HG02763 (cell line): ENCODE measurements at regions not wholly inside any gene's neighbourhood (a gene's known extent, or its start where the extent isn't known, plus 50 kb on each side); places are given as distances from the start of the nearest gene placed in this dataset.
"Not testable (repeated sequence)": the region's sequence is repeated elsewhere in the genome, so short reads cannot be mapped to it uniquely, and the experiment has no call there.

Experiments
- ATAC-seq: cut with Tn5 transposase; IDR thresholded peaks from one replicate; pipeline ENCODE4 v1.9.1; 2021; ENCODE audit warnings: mild to moderate bottlenecking, moderate library complexity; ENCODE audit not compliant: unreplicated experiment

DNA sequence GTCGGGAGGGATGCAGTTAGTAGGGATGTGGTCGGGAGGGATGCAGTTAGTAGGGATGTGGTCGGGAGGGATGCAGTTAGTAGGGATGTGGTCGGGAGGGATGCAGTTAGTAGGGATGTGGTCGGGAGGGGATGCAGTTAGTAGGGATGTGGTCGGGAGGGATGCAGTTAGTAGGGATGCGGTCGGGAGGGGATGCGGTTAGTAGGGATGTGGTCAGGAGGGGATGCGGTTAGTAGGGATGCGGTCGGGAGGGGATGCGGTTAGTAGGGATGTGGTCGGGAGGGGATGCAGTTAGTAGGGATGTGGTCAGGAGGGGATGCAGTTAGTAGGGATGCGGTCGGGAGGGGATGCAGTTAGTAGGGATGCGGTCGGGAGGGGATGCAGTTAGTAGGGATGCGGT lies 96.2 kb downstream of the BDH1 start:
- not testable (repeated sequence) for ATAC-seq

DNA sequence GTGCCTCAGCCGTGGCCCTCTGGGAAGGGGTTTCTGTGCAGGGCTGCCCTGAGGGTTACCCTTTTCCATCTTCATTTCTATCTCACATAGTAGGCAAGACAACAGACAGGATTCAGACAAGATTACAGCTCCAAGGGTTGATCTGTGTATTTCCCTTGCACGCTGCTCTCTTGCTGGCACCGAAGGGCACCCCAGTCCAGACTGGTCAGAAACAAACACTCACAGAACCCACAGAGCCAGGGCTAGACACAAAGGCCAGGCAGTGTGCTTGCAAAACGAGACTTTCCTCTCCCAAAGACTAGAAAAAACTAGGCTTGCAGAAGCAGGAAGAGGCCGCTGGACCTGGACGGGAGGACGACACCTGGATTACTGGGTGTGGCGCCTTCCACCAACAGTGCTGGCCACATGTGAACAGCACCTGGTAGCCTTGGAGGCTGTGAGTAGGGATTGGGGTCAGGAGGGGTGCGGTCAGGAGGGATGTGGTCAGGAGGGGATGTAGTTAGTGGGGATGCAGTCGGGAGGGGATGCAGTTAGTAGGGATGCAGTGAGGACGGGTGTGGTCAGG lies 96.8 kb downstream of the BDH1 start:
- no peak for ATAC-seq

DNA sequence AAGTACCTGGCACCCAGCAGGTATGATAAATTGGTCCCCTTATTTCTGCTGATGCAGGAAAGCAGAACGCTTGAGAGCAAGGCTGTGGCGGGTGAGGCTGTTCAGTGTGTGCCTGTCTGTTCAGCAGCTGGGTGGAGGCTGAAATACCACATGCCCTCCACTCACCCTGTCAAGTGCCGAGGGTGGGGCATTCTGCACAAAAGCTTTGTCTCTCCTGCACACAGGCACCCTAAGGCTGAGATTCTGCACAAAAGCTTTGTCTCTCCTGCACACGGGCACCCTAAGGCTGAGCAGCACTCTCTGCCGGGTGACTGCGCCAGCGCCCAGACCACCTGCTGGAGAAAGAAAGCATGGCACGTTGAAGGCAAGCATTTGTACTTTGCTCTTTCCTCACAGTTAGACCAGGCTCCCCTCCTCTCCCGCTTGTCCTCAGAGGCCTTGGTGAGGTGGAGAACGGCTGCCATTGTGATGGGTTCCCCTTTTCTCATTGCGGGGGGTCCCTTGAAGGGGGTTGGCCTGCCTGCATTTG lies 97.5 kb downstream of the BDH1 start:
- ATAC-seq, result no peak

DNA sequence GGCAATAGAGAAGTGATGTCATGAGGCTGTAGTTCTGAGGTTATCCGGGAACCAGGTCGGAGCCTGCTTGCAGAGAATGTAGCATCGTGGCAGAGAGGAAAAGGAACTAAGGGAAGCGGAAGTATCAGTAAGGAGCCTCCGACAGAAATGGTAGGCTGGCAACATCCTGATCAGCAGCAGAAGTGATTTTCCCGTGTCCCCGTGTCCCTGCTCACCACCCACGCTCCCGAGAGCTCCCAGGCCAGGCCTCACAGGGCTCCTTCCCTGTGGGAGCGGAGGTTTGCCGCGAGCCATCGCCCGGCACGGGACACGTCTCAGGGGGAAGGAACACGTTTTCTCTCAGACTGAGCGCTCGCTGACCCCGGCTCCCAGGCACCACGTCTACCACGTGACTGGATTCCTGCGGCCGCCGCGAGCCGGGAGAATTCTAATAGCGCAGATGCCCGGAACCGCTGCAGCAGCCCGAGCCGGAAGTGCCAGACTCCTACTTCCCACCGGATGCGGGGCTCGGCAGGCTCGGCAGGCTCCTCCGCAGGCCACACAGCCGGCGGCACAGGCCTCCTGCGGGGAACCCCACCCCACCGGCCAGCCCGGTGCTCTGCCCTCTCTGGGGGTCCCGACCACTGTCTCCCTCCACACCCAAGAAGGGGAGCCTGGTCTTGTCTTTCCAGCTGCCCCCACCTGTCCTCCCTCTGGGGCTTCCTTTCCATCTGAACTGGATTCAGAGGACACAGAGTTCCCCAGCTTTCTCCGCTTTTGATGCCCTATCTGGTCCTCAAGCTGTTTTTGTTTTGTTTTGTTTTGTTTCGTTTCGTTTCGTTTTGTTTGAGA lies 99.3 kb downstream of the BDH1 start:
- ATAC-seq, result no peak

DNA sequence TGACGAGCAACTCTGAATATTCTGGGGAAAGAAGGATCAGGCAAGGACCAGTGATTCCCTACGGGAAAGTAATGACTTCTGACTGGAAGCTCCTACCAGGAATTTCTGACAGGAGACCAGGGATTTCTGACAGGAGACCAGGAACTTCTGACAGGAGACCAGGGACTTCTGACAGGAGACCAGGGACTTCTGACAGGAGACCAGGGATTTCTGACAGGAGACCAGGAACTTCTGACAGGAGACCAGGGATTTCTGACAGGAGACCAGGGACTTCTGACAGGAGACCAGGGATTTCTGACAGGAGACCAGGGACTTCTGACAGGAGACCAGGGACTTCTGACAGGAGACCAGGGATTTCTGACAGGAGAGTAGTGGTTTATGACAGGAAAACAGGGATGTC lies 100.9 kb downstream of the BDH1 start:
- not testable (repeated sequence) for ATAC-seq

DNA sequence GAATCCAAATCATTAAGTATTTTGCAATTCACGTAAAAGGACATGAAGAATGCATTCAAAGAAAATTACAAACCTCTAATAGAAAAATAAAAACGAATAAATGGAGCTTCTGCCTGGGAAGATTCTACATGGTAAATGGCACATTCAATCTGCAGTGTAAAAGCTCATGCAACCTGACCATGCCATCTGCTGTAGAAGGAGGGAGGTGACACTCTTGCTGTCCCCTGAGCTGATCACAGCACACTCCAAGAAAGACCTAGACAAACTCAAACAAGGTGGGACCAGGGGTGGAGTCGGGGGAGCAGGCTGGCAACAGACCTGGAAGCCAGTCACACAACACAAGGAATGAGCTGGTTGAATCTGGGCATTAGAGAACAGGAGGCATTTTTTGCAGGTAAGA lies 101.8 kb downstream of the BDH1 start:
- ATAC-seq, result no peak

DNA sequence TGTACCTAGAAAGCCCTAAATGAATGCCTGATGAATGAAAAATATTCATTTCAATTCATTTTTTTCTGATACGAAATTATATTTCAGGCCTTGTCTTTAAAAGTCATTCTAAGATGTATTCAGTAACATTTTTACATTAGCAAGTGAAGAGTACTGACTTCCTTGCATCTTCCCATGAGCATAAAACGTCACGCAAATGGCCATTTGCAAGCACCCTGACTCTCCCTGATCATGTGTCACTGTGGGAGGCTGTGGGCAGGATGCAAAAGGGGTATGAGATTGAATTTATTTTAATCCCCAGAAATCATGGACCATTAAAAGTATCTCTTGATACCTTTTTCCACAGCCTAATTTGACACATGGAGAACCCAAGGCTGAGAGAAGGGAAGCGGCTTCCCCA lies 105.0 kb downstream of the BDH1 start:
- no peak for ATAC-seq

DNA sequence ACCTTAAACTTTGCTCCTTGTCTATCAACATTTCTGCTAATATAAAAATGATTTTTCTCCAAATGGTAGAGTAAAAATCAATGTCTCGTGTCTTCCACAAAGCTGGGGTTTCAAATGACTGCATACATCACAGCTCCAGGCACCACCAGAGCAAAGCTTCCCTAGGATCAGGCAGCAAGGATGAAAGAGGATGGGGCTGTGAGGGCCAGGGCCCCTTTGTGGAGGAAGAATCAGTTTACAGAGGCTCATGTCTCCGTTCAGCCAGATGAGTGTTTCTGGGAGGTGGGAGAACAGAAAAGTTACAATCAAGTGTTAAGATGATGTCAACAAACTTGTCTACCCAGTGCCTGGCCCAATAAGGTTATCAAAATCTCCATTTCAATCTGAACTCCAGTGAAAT lies 105.5 kb downstream of the BDH1 start:
- ATAC-seq, result no peak

DNA sequence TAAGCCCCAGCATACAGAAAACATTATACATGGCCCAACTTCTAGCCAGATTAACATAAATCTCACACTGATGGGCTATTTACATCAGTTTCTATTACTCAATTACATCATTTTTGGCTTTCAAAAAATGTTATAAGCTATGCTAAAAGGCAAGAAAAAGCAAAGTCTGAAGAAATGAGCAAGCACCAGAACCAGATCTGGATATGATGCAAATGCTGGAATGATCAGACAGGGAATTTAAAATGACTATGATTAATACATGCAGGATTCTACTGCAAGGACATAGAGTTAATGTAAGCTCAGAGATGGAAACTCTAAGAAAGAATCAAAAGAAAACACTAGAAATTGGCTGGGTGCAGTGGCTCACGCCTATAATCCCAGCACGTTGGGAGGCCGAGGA lies 106.6 kb downstream of the BDH1 start:
- ATAC-seq, result not testable (repeated sequence)

DNA sequence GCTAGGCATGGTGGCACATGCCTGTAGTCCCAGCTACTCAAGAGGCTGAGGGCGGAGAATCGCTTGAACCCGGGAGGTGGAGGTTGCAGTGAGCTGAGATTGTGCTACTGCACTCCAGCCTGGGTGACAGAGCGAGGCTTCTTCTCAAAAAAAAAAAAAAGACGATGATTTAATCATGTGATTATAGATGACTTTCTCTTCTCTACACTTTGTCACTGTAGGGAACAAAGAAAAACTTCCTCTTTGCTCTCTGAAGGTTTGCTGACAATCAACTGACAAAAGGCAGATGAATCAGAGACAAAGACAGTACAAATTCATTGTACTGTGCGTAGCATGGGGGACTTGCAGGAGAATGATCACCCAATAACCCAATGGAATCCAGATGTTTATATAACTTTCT lies 108.0 kb downstream of the BDH1 start:
- not testable (repeated sequence) for ATAC-seq

DNA sequence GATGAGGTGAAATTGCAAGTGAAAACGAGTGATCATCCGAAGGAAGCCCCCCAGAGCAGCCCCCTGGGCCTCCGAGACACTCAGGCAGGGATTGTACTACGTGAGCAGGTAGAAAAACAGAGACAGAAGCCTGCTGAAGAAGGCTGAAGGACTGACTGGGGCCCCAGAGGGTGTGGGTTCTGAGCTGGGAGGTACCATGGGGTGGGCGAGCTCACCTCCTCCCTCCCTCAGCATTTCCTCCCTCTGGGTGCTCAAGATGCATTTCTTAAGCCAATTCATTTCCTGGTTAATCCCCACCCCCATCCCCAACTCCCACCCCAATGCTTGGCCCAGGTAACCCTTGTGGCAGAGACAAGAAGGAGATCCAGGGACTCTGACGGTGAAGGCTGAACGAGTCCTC lies 108.7 kb downstream of the BDH1 start:
- ATAC-seq, result no peak

DNA sequence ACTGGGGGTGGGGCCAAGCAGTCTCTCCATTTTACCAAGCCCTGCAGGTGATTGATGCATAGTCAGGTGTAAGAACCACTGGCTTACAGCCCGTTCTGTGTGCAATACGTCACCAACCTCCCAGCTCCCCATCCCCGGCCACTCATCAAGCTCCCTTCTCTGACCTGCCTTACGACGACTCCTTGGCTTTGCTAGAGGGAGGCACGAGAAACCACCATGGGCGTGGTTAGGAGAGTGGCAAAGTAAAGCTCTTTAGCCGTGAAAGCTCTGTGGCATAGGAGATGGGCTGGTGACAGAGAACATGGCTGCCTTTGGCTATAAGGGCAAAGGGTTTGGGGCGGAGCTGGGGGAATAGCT lies 109.1 kb downstream of the BDH1 start:
- ATAC-seq, result no peak

DNA sequence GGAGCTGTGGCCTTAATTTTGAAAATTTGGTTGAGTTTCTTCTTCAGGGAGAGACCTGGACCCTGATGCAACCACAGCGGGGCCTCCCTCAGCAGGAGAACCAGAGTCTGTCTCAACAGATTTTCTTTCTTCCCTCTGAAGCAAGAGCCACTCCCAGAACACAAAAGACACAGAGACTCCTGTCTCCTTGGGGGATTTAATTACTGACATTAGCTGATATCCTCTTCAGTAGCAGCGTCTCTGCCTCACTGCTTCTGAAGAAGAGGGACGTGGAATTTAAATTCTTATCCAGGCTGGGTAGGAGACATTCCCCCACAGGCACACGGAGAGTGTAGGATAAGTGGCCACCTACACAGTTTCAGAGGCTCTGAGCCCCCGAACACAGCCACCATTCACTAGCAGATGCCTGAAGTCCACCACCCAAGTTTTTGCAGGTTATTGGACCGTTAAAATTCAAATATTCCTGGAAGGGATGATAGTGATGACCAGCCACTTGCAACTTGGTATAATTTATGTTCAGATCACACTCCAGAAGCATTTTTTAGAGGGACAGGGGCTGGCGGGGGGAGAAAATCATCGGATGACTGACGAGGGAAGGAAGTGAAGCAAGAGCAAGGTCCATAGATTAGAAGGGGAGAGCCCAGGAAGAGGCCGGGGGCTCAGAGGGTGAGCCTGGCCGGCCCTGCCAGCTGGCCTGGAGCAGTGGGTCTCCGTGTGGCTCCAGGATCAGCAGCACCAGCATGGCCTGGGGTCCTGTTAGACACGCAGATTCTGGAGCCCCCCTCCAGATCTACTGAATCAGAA lies 109.7 kb downstream of the BDH1 start:
- no peak for ATAC-seq

DNA sequence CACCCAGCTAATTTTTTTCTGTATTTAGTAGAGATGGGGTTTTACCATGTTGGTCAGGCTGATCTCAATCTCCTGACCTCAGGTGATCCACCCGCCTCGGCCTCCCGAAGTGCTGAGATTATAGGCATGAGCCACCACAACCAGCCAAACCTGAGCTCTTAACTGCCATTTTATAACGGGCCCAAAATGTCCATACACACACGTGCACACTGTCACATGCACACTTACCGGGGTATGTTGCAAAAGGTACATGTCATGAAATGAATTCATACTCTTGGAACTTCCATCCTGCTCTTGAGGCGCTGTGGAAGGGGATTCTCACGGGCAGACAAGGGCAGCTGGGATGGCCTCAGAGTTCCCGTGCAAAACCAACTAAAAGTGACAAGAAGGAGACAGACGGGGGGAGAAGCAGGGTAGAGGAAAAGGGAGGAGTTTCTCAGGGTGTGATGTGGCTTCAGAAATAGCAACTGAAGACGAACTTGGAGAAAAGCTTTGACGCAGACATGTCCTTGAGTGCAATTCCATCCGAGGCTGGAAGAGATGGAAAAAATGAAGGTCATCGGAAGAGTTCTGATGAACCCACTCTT lies 110.9 kb downstream of the BDH1 start:
- ATAC-seq, result no peak

DNA sequence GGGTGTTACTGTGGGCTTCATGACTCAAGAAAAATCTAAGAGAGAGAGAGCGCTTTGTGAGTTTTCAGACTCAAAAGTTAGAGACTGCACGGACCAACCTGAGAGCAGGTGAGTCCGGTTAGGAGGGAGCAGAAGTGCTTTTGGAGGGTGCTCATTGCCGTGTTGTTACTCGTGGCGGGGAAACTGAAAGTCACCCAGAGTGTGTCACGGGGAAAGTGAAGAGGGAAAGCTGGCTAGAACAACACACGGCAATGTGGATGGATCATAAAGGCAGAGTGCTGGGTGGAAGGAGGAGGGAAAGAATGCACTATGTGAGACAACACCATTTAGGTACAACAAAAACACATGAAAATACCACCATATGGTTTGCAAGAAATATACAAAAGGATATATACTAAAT lies 112.3 kb downstream of the BDH1 start:
- ATAC-seq, result no peak

DNA sequence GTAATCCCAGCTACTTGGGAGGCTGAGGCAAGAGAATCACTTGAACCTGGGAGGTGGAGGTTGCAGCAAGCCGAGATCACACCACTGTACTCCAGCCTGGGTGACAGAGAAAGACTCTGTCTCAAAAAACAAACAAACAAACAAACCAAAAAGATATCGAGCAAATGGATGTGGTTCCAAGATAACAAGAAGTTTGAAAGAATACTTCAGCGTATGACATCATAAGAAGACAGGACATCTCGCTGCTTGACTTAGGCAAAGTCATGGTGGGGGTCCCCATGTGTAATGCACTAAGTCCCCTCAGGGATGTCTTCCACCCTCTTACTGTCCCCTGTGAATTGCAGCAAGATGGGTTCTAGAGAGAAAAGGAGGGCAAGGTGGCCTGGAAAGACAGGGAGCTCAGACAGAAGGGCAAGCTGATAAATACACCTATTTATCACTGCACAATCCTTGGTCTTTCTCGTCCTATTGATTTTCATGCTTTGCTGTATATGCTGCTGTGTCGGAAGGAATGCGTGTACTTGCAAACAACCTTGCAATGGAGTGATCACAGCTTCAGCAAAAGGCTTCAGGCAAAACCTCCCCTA lies 115.0 kb downstream of the BDH1 start:
- ATAC-seq, result no peak

DNA sequence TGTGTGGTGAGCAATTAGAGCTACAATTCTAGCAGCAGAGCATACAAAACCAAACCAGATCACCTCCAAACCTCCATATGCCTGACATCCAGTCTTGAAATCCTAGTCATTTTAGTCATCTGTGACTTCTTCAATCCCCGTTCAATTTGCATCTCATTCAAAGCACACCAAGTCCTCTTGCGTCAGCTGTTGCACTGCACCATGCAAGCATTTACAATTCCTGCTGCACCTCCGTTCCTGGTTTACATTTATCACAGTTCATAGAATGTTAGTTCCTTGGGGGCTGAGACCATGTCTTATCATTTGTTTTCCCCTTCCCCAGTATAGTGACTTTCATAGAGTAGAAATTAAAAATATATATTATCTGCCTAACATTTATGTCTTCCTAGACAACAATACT lies 116.9 kb downstream of the BDH1 start:
- ATAC-seq, result no peak

DNA sequence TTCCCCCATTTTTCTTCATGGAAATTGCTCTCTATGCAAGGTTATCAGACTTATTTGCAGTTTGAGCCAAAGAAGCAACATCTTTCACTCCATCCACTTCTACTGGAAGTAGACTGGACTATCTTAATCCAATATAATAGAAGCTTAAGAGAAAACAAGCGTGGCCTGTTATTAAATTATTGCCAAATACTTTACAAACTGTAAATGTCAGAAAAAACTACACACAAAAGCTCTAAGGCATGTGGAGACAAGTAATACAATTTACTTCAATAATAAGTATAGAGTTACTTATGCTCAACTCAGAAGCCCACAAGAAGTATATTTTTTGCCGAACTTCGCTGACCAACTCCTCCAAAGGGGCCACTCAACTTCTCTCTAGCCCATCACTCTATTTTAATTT lies 120.3 kb downstream of the BDH1 start:
- ATAC-seq, result no peak

DNA sequence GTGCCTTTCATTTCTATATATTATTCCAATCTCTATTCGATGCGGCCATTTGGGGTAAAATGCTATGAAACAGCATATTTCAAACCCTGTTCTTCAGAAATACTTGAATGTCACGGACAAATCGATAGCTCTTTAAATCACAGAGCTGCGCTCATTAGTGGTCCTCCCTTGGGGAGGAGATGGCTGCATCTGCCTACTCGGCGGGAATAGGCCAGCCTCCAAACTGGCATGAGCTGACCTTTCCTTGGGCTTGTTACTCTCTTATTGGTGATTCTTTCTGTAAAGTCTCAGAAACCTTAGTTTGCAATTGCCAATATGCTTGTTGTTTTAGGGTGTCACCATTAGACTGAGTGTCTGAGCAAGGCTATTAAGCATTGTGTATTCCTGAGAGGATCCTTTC lies 120.9 kb downstream of the BDH1 start:
- ATAC-seq, result no peak

DNA sequence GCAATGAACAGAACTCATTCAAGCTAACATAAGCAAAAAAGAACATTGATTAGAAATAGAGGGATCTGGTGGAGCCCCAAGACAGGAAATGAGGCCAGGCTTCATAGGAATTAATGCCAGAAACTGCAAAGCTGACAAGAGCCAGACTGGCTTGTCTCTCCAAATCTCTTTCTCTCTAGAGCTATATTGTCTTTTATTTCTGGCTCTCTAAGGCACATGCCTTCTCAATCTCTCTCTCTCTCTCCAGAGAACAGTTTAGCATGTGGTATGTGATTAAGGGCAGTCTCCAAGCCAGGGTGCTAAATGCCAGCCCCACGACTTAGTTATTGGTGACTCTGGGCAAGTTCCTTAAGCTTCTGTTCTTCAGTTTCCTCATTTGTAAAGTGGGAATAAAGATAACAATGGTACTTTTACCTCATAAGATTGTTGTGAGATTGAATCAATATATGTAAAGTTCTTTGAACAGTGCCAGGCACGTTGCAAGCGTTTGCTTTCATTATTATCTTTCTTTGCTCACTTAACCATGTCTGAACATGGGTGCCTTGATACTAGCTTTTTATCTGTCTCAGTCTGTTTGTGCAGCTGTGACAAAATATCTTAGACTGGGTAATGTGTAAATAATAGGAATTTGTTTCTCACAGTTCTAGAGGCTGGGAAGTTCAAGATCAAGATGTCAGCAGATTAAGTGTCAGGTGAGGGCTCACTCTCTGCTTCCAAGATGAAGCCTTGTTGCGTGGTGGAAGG lies 123.2 kb downstream of the BDH1 start:
- ATAC-seq, result no peak
